Neural cell (in vitro differentiated cells): ENCODE measurements at regions not wholly inside any gene's neighbourhood (a gene's known extent, or its start where the extent isn't known, plus 50 kb on each side); places are given as distances from the start of the nearest gene placed in this dataset.
A peak's percentile ranks its signal among the peaks of the same experiment; 100 is the strongest.

Experiments used
- H2AFZ ChIP-seq: fragments of 200-600, 300-800 bp; sonication (generic), shearing (Covaris generic); 2 replicates; pipeline ENCODE4 v1.6.0; 2014; ENCODE audit warnings: low read depth, mild to moderate bottlenecking, antibody characterized with exemption, low read length, moderate library complexity
- H3F3A ChIP-seq: fragments of 200-600 bp; shearing (Covaris generic); 2 replicates; pipeline ENCODE4 v1.6.1; 2016; ENCODE audit warnings: mild to moderate bottlenecking, moderate library complexity, mixed read lengths, antibody characterized with exemption, low read length; ENCODE audit not compliant: insufficient read depth, poor library complexity, severe bottlenecking
- H3K27ac ChIP-seq: fragments of 200-600, 300-800 bp; sonication (generic), shearing (Covaris generic); 2 replicates; pipeline ENCODE4 v1.5.1; 2014; ENCODE audit warnings: mild to moderate bottlenecking, low read length, moderate library complexity
- H3K27me3 ChIP-seq: fragments of 300-800, 200-600 bp; sonication (generic), shearing (Covaris generic); 2 replicates; pipeline ENCODE4 v1.6.0; 2014; ENCODE audit warnings: mild to moderate bottlenecking, low read depth, low read length, moderate library complexity; ENCODE audit not compliant: insufficient read depth
- H3K36me3 ChIP-seq: fragments of 300-800, 200-600 bp; sonication (generic), shearing (Covaris generic); 2 replicates; pipeline ENCODE4 v1.5.1; 2014; ENCODE audit warnings: mild to moderate bottlenecking, antibody characterized with exemption, low read length, moderate library complexity; ENCODE audit not compliant: insufficient read depth
- H3K4me2 ChIP-seq: fragments of 300-800, 200-600 bp; sonication (generic), shearing (Covaris generic); 2 replicates; pipeline ENCODE4 v1.6.0; 2014; ENCODE audit warnings: mild to moderate bottlenecking, low read length
- H3K4me3 ChIP-seq: fragments of 300-800, 200-600 bp; sonication (generic), shearing (Covaris generic); 2 replicates; pipeline ENCODE4 v1.5.1; 2014; ENCODE audit warnings: mild to moderate bottlenecking, low read length, moderate library complexity
- H3K79me2 ChIP-seq: fragments of 200-600 bp; shearing (Covaris generic); replicated peaks from 2 replicates; pipeline ENCODE4 v1.6.0; 2014; ENCODE audit warnings: mild to moderate bottlenecking, low read length, moderate library complexity; ENCODE audit not compliant: insufficient read depth
- H3K9ac ChIP-seq: fragments of 300-800, 200-600 bp; sonication (generic), shearing (Covaris generic); 2 replicates; pipeline ENCODE4 v1.6.1; 2016; ENCODE audit warnings: mild to moderate bottlenecking, low read length, mixed read lengths
- H3K9me2 ChIP-seq: fragments of 200-600 bp; shearing (Covaris generic); 2 replicates; pipeline ENCODE4 v1.6.1; 2016; ENCODE audit warnings: mild to moderate bottlenecking, low read length, mixed read lengths; ENCODE audit not compliant: insufficient read depth
- H3K9me3 ChIP-seq: fragments of 200-600, 300-800 bp; sonication (generic), shearing (Covaris generic); 2 replicates; pipeline ENCODE4 v1.6.1; 2016; ENCODE audit warnings: mild to moderate bottlenecking, mixed run types, low read length, moderate library complexity, mixed read lengths
- H4K20me1 ChIP-seq: fragments of 200-600 bp; shearing (Covaris generic); 2 replicates; pipeline ENCODE4 v1.6.1; 2016; ENCODE audit warnings: mild to moderate bottlenecking, mixed run types; ENCODE audit not compliant: insufficient read depth
- CTCF ChIP-seq: fragments of 450-650 bp; IDR thresholded peaks from 2 replicates; pipeline ENCODE4 v1.5.1; 2014; ENCODE audit warnings: antibody characterized with exemption, mild to moderate bottlenecking, moderate library complexity; ENCODE audit not compliant: poor library complexity, severe bottlenecking
- EP300 ChIP-seq: fragments of 450-650 bp; conservative IDR thresholded peaks from 2 replicates; pipeline ENCODE4 v1.6.1; 2014; ENCODE audit warnings: antibody characterized with exemption, mild to moderate bottlenecking, moderate library complexity; ENCODE audit not compliant: poor library complexity, severe bottlenecking
- EZH2 ChIP-seq: fragments of 200-600, 300-800 bp; shearing (Covaris generic), sonication (generic); IDR thresholded peaks from 2 replicates; pipeline ENCODE4 v1.6.1; 2014; ENCODE audit warnings: antibody characterized with exemption, low read length, borderline replicate concordance, mild to moderate bottlenecking; ENCODE audit not compliant: insufficient read depth, poor library complexity, severe bottlenecking
- MXI1 ChIP-seq: fragments of 450-650 bp; conservative IDR thresholded peaks from 2 replicates; pipeline ENCODE4 v1.6.1; 2014; ENCODE audit warnings: antibody characterized with exemption, mild to moderate bottlenecking; ENCODE audit not compliant: poor library complexity, severe bottlenecking
- POLR2AphosphoS5 ChIP-seq: IDR thresholded peaks from 2 replicates; pipeline ENCODE4 v1.6.1; 2012
- RAD21 ChIP-seq: fragments of 450-650 bp; conservative IDR thresholded peaks from 2 replicates; pipeline ENCODE4 v1.6.1; 2014; ENCODE audit warnings: antibody characterized with exemption, mild to moderate bottlenecking, moderate library complexity
- REST ChIP-seq: IDR thresholded peaks from 2 replicates; pipeline ENCODE4 v1.6.1; 2012; ENCODE audit warnings: borderline replicate concordance
- SMC3 ChIP-seq: fragments of 450-650 bp; conservative IDR thresholded peaks from 2 replicates; pipeline ENCODE4 v1.6.1; 2014; ENCODE audit warnings: antibody characterized with exemption, mild to moderate bottlenecking, moderate library complexity; ENCODE audit not compliant: poor library complexity
- TAF1 ChIP-seq: IDR thresholded peaks from 2 replicates; pipeline ENCODE4 v1.6.1; 2012; ENCODE audit warnings: low read depth

GRCh38 chr4:156388826-156389225, 435.2 kb upstream of the CTSO start:
- Histone ChIP-seq H3K27ac (no peak overlapping the region), H2AFZ (no peak overlapping the region), H3F3A (no peaks in the 10 kb centered on the region), H3K4me2 (no peak overlapping the region), H3K9ac (no peak overlapping the region), H4K20me1 (no peaks in the 10 kb centered on the region), H3K9me3 (no peaks in the 10 kb centered on the region), H3K79me2 (no peaks in the 10 kb centered on the region), H3K36me3 (no peaks in the 10 kb centered on the region), H3K27me3 (no peaks in the 10 kb centered on the region), H3K9me2 (no peaks in the 10 kb centered on the region), H3K4me3 (no peak overlapping the region)
- TF ChIP-seq REST: no peak

- H3K9me3 ChIP-seq: no peaks in the 10 kb centered on the region
- H3K4me2 ChIP-seq: no peak overlapping the region
- H4K20me1 ChIP-seq: no peaks in the 10 kb centered on the region
- H3K36me3 ChIP-seq: no peaks in the 10 kb centered on the region
- H2AFZ ChIP-seq: no peak overlapping the region
- no peaks in the 10 kb centered on the region for H3K9me2 ChIP-seq
- no peaks in the 10 kb centered on the region for H3K79me2 ChIP-seq
- no peaks in the 10 kb centered on the region for H3F3A ChIP-seq
- no peak overlapping the region for H3K4me3 ChIP-seq
- TF ChIP-seq RAD21: peak; percentile 23
- no peak for TF ChIP-seq SMC3
- TF ChIP-seq CTCF: peak; percentile 23
- H3K9ac ChIP-seq: no peak overlapping the region
- no peak overlapping the region for H3K27ac ChIP-seq
- H3K27me3 ChIP-seq: no peaks in the 10 kb centered on the region
These were observed 424.5 kb upstream of the CTSO start for GRCh38 chr4:156378033-156378665.

- TF ChIP-seq MXI1: no peak
- no peak for TF ChIP-seq REST
- no peak for TF ChIP-seq EP300
- TF ChIP-seq RAD21: no peak
- no peak for TF ChIP-seq TAF1
- no peak for TF ChIP-seq SMC3
- TF ChIP-seq EZH2: no peak
- TF ChIP-seq POLR2AphosphoS5: no peak
- H3K27me3 ChIP-seq: no peaks in the 10 kb centered on the region
- H3K4me2 ChIP-seq: no peak overlapping the region
- no peaks in the 10 kb centered on the region for H3K79me2 ChIP-seq
- no peaks in the 10 kb centered on the region for H4K20me1 ChIP-seq
- H3K9ac ChIP-seq: no peak overlapping the region
- no peaks in the 10 kb centered on the region for H3K9me2 ChIP-seq
- no peaks in the 10 kb centered on the region for H3K36me3 ChIP-seq
- H3K27ac ChIP-seq: no peak overlapping the region
- H2AFZ ChIP-seq: no peak overlapping the region
- H3K4me3 ChIP-seq: no peak overlapping the region
- no peaks in the 10 kb centered on the region for H3F3A ChIP-seq
- no peaks in the 10 kb centered on the region for H3K9me3 ChIP-seq
These were observed 423.5 kb upstream of the CTSO start for GRCh38 chr4:156377036-156377710.
